COLO668 (cell line): ENCODE measurements at regions not wholly inside any gene's neighbourhood (a gene's known extent, or its start where the extent isn't known, plus 50 kb on each side); places are given as distances from the start of the nearest gene placed in this dataset.
"Not testable (repeated sequence)": the region's sequence is repeated elsewhere in the genome, so short reads cannot be mapped to it uniquely, and the experiment has no call there.

ENCODE experiments used
- DNase-seq: peaks from one replicate; lab custom pipeline; 2025; ENCODE audit not compliant: unreplicated experiment; lab: John Stamatoyannopoulos, UW

DNA sequence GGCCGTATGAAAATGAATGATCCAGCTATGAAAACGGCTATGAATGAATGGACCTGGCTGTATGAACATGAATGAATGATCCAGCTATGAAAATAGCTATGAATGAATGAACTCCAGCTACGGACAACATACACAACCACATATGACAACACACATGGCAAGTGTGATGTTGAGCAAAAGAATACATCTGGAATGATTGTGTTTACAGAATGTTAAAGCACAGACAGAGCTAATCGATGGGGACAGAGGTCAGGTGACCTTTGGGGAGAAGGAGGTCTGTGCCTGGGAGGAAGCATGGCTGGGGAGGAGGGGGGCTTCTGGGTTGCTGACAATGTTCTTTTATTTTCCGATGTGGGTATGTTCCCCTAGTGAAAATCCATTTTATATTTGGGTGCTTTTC is 174.0 kb upstream of the WSCD1 start:
- no peak for DNase-seq

DNA sequence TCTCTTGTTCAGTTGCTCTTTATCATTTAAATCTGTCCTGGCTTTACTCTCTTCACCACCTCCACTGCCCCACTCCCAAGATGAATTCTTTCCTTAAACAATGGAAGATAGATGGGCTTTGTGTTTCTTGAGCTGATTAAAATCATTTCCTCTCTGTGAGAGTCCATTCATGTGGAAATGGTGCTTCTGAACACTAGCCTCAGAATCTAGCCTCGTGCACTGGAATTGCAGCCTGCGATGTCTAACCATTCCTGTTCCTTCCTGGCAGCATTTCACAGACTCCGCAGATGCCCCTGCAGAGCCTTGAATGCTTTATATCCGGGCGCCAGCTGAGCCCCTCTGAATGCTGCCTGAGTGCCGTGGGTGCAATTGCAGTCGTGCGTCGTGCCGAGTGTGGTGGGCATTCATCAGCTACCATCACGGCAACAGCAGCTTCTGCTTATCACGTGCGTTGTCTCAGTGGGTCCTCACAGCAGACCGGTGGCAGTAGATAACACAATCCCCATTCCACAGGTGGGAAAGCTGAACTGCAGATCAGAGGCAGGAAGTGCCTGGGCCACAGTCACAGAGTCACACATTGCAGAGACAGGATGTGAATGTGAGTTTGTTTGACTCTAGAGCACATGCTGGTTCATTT is 172.8 kb upstream of the WSCD1 start:
- no peak for DNase-seq

DNA sequence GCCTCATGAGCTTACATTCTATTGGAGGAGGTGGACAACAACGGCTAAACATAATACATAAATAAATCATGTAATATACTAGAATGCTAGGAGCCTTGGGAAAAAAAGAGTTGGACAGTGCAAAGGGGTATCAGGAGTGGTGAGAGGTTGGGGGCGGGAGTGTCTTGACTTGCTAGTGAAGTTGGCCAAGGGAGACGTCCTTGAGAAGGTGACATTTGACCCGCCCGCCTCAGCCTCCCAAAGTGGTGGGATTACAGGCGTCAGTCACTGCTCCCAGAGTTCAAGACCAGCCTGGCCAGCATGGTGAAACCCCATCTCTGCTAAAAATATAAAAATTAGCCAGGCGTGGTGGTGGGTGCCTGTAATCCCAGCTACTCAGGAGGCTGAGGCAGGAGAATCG is 172.2 kb upstream of the WSCD1 start:
- DNase-seq = not testable (repeated sequence)

DNA sequence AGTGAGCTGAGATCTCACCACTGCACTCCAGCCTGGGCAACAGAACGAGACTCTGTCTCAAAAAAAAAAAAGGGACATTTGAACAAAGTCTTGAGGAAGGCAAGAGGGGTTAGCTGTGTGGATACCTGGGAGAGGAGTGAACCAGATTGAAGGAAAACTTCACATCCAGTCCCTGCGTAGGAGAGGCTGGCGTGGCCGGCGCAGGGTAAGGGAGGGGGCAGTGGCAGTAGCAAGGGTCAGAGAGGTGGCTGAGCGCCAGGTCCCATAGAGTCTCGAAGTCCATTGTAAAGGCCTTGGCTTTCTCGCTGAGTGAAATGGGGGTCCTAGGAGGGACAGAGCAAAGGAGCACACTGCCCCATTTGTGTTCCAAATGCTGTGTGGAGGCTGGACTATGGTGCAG is 171.8 kb upstream of the WSCD1 start:
- DNase-seq = no peak

DNA sequence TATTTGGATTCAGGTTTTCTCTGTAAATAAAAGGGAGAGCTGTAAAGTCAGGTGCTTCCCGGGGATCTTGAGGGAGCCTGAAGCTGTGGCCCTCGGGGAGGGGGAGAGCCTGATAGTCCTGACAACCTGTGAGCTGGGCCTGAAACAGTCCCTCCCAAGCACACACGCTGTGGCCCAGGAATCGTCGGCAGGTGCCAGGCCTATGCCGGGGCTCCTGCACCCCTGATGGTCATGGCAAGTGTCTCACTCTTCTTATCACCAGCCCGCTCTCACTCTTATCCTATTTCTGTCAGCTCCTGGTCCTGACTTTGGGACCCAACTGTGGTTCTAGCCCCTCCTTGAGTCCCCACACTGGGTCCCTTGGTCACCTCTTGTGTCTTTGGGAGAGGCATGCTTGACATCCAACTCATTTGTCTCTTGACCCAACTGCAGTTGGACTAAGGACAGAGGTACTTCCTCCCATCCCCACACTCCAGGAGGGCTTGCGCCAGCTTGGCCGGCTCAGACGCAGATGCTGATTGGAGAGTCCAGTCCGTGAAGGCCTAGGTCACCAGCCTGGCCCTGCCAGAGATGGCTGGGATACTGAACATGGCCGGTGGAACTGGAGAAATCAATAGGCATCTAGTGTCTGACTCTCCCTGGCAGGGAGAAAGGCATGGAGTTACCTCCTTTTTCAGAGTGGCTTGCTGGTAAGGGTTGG is 170.5 kb upstream of the WSCD1 start:
- no peak for DNase-seq

DNA sequence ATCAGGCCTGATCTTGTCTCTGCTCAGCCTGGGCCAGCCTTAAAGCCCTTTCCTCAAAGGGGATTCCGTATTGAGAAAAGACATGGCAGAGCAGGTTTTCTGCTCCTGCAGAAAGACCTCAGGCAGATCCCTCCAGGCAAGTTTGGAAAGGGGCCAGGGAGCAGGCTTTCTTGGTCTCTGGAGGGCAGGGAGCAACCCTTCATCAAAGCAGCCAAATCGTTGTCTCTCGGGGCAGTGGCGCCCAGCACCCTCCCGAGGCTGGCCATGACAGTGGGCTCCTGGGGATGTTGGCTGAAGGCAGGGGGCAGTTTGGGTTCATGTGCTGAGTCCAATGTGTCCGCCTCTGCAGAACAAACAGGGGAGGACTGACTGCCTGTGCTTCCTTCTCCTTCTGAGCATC is 168.4 kb upstream of the WSCD1 start:
- no peak for DNase-seq

DNA sequence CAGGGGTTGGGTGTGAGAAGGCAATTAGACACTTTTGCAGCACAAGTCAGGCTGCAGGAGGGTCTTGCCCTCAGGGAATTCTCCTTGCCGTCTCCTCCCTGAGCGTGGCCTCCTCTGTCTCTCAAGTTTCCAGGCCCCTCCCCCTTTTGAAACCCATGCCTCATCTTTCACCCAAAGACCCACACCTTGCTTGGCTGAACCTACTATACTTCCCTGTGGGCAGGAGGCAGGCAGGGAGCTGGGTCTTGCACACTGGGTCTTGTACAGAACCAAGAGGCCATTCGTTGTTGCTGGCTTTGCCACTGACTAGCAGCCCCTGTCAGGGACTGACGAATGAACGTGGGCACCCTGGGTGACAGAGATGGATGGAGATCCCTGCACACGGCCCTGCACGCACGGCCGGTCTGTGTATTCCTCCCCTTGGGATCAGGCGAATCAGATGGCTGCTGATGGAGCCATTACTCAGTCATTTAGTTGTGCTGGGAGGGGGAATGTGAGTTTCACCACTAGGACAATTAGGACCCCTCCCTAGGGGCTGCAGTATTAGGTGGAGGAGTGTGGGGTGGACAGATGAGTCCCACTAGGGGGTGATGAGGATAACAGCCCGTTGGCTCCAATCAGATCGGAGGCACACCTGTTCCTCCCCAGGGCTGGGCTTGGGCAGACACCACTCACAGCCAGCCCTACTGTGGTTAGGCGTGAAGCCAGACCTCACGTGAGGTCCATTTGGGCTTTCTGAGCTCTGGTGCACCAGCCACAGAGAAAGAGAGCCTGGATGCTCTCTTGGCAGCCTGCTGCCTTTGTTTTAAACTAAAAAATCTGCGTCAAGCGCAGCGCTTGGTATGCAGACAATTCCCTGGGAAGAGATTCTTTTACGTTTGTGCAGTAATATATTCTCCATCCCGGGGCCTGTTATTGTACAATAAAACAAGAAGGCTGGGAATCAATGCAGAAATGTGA is 167.7 kb upstream of the WSCD1 start:
- DNase-seq = no peak

DNA sequence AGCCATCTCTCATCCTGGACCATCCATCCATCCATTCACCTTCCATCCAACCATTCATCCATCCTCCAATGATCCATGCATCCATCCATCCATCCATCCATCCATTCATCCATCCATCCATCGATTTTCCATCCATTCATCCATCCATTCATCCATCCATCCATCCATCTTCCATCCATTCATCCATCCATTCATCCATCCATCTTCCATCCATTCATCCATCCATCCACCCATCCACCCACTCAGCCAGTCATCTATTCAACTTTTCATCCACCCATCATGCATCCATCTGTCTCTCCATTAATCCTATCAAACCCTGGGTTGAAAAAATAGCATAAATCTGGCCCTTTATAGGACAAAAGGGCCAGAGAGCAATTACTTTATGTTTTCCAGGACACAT is 158.3 kb upstream of the WSCD1 start:
- no peak for DNase-seq

DNA sequence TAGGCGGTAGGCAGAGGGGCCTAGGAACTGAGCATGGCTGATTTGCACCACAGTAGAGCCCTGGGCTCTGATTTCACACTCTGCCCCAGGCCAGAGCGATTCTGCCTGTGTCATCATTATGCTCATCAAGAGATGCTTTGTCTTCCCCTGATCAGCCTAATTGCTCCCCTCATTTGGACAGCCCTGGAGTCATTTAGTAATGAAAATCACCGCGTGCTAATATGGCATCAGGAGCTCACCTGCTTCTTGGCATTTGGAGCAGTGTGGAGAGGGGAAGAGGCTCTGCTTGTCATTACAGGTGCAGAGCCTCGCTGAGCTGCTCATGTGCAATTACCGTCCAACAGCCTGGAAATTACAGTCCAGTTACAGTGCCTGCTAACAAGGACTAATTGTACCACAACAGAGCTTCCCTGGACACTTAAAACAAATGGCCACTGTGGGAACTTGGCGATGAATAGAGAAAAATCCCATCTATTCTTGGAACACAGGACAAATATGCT is 157.1 kb upstream of the WSCD1 start:
- DNase-seq = no peak

DNA sequence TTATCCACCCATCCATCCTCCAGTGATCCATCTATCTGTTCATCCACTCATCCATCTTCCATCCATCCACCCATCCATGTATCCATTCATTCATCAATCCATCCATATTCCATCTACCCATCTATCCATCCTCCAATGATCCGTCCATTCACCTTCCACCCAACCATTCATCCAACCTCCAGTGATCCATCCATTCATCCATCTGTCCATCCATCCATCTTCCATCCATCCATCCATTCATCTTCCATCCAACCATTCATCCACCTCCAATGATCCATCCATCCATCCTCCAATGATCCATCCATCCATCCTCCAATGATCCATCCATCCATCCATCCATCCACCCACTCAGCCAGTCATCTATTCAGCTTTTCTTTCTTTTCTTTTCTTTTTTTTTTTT is 156.5 kb upstream of the WSCD1 start:
- no peak for DNase-seq

DNA sequence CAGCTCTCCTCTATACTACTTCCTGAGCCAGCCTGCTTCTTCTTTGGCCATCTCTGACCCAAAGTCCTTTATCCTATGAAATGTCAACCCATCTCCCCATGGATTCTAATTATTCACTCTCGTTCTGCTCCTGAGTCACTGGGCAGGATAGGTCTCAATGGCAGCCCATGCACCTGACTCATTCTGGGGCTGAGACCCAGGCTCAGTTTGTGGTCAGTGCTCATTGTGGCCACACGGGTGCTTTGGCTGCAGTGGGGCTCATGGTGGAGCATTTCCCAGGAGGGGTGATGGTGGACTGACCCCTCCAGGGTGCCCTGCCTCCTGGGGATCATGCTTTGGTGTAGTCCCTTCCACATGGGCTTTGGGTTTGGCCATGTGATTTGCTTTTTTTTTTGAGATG is 154.8 kb upstream of the WSCD1 start:
- DNase-seq = no peak

DNA sequence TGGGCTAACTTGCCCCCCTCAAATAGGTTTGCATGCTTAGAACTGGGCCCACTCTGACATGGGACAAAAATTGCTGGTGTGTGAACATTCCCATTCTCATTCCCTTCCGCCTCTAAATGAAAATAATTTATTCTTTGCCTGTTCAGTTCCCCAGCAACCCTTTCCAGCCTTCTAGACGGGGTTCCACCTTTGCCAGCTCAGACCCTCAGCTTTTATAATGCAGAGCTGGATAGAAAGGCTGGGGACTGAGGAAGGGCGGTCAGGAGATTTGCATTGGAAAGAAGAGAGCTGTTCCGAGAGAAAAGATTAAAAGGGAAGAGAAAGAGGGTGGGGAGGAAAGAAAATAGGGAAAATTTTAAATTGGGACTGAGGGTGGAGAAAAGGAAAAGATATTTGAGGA is 151.1 kb upstream of the WSCD1 start:
- DNase-seq = no peak

DNA sequence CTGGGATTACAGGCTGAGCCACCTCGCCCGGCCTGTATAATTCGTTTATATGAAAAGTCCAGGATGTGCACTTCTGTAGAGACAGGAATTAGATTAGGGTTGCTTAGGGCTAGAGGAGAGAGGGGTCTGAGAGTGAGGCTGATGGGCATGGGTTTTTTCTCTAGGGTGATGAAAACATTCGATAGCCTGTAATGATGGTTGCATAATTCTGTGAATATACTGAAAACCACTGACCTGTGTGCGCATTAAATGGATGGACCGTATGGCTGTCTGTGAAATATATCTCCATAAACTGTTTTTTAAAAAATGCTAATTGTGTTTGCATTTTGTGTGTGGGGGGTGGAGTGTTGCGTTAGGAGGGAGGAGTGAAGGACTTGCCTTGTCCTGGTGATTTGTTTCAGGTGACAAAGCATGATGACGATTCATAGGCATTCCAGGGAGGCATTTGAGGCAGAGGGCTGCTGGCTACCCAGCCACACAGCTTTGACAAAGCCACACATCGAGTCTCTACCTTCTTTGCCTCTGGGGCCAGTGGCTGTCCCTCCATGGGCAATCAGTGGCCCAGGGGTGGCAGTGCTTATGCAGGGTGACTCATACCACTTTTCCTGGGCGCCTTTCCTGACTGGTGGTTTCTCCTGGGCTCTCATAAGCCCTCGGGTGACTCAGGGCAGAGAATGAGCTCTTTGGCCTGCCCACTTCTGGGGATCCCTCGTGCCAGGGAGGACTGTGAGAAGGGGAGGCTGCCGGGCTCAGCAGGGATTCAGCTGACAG is 148.5 kb upstream of the WSCD1 start:
- DNase-seq = no peak

DNA sequence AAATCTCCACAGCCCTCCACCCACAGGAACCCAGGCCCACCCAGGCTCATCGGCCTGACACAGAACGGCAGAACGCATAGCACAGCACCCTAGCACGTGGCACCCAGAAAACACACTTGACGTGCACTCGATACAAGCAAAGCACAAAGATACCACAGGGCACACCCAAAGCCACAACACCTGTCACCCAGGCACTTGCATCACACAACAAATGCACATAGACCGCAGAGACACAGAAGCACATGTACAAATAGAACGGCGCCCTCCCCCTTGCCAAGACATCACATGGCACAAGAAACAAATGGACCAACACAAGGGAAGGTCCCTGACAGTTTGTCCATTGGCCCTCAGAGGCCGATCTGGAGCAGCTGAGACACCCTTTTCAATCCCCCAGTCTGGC is 147.7 kb upstream of the WSCD1 start:
- no peak for DNase-seq

DNA sequence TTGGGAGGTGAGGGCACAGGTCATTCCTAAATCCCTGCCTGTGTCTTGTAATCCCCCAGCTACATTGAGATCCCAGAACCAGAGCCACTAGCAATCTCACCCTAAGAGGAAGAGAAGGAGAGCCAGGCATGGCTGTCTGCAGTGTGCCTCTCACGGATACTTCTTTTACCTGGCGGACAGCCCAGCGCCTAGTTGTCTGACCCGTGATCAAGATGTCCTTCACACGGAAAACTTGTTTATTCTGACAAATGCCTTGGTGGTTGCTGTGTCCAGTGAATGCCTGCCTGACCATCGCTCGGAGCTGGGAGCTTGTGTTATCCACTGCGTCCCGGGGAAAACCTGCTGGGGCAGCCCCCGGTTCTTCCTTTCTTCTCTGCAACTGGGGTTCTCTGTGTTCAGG is 140.5 kb upstream of the WSCD1 start:
- DNase-seq = no peak

DNA sequence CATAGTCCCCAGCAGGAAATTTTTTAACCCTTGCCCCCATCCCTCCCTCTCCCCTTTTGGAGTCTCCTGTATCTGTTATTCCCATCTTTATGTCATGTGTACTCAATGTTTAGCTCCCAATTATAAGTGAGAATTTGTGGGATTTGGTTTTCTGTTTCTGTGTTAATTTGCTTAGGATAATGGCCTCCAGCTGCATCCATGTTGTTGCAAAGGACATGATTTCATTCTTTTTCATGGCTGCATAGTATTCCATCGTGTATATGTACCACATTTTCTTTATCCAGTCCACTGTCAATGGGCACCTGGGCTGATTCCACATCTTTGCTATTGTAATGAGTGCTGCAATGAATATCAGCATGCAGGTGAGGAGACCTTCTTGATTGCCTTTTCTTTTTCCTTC is 139.6 kb upstream of the WSCD1 start:
- DNase-seq = not testable (repeated sequence)

DNA sequence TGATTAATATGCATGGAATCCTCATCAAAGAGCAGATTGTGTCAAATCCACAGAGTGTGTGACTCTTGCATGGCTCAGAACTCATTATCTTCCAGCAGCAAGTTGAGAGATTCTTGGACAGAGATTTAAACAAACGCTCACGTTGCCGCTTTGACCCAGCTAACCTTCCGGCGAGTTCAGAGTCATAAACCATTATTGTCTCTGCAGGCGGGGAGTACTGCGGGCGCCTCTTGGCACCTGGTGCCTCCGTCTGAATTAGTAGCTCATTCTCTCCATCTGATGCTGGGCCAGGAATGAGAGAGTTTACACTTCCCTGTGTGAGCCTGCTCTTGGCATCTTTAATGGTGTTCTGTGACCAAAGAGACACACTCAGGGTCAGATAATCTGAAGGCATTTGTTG is 138.6 kb upstream of the WSCD1 start:
- DNase-seq = no peak

DNA sequence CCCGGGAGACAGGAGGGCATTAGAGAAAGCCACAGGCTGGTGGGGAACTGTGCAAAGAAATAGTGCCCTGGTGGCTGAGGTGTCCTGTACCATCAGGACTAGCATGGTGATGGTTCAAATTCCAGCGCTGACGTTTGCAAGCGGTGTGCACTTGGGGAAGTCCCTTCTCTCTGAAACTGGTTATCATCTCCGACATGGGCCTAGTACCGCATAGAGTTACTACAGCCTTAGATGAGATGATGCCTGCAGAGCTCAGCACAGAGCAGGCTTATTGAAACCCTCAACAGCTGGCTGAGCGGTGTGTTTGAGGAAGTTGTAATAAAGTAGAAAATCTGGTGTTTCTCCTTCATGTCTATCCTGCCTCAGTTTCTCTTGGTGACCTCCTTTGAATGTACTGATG is 136.7 kb upstream of the WSCD1 start:
- DNase-seq = no peak

DNA sequence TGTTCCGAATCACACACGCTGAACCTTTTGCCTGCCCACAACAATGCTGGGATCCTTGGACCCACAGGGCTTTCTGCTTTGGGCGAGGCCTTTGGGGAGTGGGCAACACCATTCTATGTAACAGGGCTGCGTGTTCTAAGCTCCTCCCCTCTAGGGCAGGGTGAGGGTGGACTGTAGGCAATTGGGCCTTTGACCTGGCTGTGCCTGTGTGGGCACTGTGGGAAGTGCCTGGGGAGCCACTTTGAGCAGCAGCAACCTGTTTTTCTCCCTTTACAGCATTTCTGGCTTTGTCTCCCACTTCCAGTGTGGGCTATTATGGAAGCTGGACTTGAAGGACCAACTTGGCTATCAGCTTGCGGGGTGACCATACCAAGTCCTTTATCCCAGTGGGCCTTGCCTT is 128.9 kb upstream of the WSCD1 start:
- DNase-seq = no peak

DNA sequence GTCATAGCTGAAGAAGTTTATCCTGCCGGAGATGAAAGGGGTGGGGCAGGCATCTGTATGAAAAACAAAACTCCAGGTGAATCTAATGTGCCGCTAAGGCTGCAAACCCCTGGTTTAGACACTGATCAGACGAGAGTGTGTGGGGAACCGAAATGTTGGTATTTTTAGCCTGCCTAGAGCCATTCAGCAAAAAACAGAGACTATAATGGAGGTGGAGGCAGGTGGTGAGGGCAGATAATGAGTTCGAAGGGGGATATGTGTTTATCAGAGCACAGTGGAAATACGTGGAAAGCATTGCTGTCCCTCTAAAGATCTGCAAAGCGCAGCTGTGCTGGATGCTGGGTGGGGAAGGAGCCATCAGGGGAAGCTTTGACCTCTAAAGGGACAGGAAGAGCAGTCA is 127.5 kb upstream of the WSCD1 start:
- no peak for DNase-seq

DNA sequence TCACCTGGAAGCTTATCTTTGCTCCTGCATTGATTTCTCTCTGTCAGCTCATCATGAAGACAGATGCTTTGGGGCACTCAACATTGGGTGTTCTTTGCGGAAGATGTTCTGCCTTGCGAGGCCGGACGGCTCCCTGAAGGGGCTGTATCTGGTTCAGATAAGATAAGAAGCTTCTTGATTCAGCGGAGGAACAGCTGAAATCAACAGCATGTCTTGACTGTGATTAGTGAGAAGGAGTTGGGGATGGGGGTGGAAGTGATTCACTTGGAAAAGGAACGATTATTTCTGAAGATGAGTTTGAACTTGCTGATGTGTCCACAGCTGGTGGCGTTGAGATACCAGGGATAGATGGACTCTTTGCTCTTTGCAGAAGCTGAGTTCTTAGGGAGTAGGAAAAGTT is 126.9 kb upstream of the WSCD1 start:
- DNase-seq = no peak
